ENCODE measurements at regions not wholly inside any gene's neighbourhood (a gene's known extent, or its start where the extent isn't known, plus 50 kb on each side); places are given as distances from the start of the nearest gene placed in this dataset.

DNA sequence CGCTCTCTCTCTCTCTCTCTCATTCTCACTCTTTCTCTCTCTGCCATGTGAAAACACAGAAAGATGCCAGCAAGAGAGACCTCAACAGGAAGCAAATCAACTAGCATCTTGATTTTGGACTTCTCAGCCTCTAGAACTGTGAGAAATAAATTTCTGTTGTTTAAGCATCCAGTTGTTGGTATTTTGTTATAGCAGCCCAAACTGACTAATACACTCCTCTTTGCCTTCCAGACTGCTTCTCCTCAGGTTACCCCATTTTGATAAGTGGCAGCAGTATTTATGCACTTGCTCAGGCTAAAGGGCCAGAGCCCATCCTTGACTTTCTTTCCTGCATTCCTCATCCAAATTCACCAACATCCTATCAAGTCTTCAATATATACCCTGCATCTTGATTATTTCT lies 76.6 kb upstream of the NANOGP8 start:
- Mint-ChIP-seq H3K27me3 (ENCODE audit: insufficient read depth, unreplicated experiment) (peaks cover 3% of the 10 kb centered on the region), H3K36me3 (ENCODE audit: insufficient read depth, unreplicated experiment) (no peaks in the 10 kb centered on the region), H3K9me3 (ENCODE audit: unreplicated experiment) (no peaks in the 10 kb centered on the region), H3K27ac (ENCODE audit: unreplicated experiment) (no peak overlapping the region), H3K4me3 (ENCODE audit: unreplicated experiment) (no peak overlapping the region), H3K4me1 (ENCODE audit: low read depth, unreplicated experiment) (no peaks in the 10 kb centered on the region)
- TF ChIP-seq, protein P1, sequence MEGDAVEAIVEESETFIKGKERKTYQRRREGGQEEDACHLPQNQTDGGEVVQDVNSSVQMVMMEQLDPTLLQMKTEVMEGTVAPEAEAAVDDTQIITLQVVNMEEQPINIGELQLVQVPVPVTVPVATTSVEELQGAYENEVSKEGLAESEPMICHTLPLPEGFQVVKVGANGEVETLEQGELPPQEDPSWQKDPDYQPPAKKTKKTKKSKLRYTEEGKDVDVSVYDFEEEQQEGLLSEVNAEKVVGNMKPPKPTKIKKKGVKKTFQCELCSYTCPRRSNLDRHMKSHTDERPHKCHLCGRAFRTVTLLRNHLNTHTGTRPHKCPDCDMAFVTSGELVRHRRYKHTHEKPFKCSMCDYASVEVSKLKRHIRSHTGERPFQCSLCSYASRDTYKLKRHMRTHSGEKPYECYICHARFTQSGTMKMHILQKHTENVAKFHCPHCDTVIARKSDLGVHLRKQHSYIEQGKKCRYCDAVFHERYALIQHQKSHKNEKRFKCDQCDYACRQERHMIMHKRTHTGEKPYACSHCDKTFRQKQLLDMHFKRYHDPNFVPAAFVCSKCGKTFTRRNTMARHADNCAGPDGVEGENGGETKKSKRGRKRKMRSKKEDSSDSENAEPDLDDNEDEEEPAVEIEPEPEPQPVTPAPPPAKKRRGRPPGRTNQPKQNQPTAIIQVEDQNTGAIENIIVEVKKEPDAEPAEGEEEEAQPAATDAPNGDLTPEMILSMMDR (IDR thresholded peaks at IDR 0.05; ENCODE audit: insufficient read depth in 1 of 2, low read depth in 1 of 2, low read length in 1 of 2, severe bottlenecking in 1 of 2, unreplicated experiment in 1 of 2): no peak
- intact Hi-C loops (cut with micrococcal nuclease; ENCODE audit: unreplicated experiment): no loop called here
- POLR2A ChIA-PET: no interaction called here
- Histone ChIP-seq H3K4me1 (no peaks in the 10 kb centered on the region), H3K36me3 (ENCODE audit: control insufficient read depth, insufficient read depth, low read length) (no peaks in the 10 kb centered on the region), H3K27me3 (replicated peaks; ENCODE audit: control insufficient read depth, insufficient read depth, low read length) (no peaks in the 10 kb centered on the region), H3K4me3 (ENCODE audit: low read depth, low read length) (no peak overlapping the region), H3K9me3 (no peaks in the 10 kb centered on the region)
- no peak for DNase-seq
- CTCF ChIA-PET: no interaction called here
- no TSS peak for BruUV-seq (replicated peaks)

DNA sequence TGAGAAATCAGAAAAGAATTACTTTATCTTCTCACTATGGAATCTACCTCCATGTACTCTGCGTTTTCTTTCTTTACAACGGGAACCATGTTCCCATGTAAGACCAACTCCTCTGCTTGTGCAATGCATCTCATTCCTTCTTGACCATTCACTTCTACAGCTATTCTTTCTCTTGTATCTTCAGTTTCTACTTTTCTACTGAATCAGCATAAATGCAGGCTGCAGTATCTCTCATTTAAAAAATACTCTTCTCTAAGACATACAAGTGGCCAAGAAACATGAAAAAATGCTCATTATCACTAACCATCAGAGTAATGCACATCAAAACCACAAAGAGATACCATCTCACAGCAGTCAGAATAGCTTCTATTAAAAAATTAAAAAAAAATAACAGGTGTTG lies 74.1 kb upstream of the NANOGP8 start:
- H3K4me1 ChIP-seq: no peaks in the 10 kb centered on the region
- peaks cover 3% of the 10 kb centered on the region for H3K27me3 Mint-ChIP-seq (ENCODE audit: insufficient read depth, unreplicated experiment)
- no peaks in the 10 kb centered on the region for H3K36me3 ChIP-seq (ENCODE audit: control insufficient read depth, insufficient read depth, low read length)
- no peak overlapping the region for H3K27ac Mint-ChIP-seq (ENCODE audit: unreplicated experiment)
- CTCF ChIA-PET: no interaction called here
- no peak overlapping the region for H3K4me3 Mint-ChIP-seq (ENCODE audit: unreplicated experiment)
- no peak overlapping the region for H3K4me3 ChIP-seq (ENCODE audit: low read depth, low read length)
- no peak for DNase-seq
- H3K9me3 ChIP-seq: no peaks in the 10 kb centered on the region
- TF ChIP-seq, protein P1 (IDR thresholded peaks at IDR 0.05; ENCODE audit: insufficient read depth in 1 of 2, low read depth in 1 of 2, low read length in 1 of 2, severe bottlenecking in 1 of 2, unreplicated experiment in 1 of 2): no peak
- no peaks in the 10 kb centered on the region for H3K9me3 Mint-ChIP-seq (ENCODE audit: unreplicated experiment)
- H3K27me3 ChIP-seq (replicated peaks; ENCODE audit: control insufficient read depth, insufficient read depth, low read length): no peaks in the 10 kb centered on the region
- BruUV-seq (replicated peaks): no TSS peak
- intact Hi-C loops (cut with micrococcal nuclease; ENCODE audit: unreplicated experiment): no loop called here
- no peaks in the 10 kb centered on the region for H3K36me3 Mint-ChIP-seq (ENCODE audit: insufficient read depth, unreplicated experiment)
- H3K4me1 Mint-ChIP-seq (ENCODE audit: low read depth, unreplicated experiment): no peaks in the 10 kb centered on the region
- POLR2A ChIA-PET: no interaction called here

DNA sequence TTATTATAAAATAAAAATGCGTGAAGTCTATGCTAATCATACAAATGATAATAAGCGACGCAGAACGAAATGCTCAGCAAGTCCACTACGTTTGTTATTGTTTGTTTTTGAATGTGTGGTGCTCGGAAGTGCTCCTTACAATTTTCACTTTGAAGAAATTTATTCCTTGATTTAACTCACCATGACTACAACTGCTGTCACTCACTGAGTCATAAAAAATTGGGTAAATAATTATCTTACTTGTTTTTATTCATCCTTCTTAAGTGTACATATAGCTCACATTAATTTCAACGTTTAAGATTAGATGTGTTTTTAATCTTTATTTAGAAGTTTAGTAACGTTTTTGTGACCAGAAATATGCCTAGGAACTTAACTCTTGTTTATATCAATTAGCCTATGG lies 66.7 kb upstream of the NANOGP8 start:
- Mint-ChIP-seq H3K9me3 (ENCODE audit: unreplicated experiment) (no peaks in the 10 kb centered on the region), H3K4me1 (ENCODE audit: low read depth, unreplicated experiment) (no peaks in the 10 kb centered on the region), H3K4me3 (ENCODE audit: unreplicated experiment) (no peak overlapping the region), H3K27me3 (ENCODE audit: insufficient read depth, unreplicated experiment) (no peaks in the 10 kb centered on the region), H3K27ac (ENCODE audit: unreplicated experiment) (no peak overlapping the region), H3K36me3 (ENCODE audit: insufficient read depth, unreplicated experiment) (no peaks in the 10 kb centered on the region)
- no peaks in the 10 kb centered on the region for H3K9me3 ChIP-seq
- ChIA-PET CTCF (no interaction called here), POLR2A (no interaction called here)
- H3K27me3 ChIP-seq (replicated peaks; ENCODE audit: control insufficient read depth, insufficient read depth, low read length): no peaks in the 10 kb centered on the region
- no peak overlapping the region for H3K4me3 ChIP-seq (ENCODE audit: low read depth, low read length)
- H3K36me3 ChIP-seq (ENCODE audit: control insufficient read depth, insufficient read depth, low read length): no peaks in the 10 kb centered on the region
- intact Hi-C loops (cut with micrococcal nuclease; ENCODE audit: unreplicated experiment): no loop called here
- no TSS peak for BruUV-seq (replicated peaks)
- H3K4me1 ChIP-seq: no peaks in the 10 kb centered on the region
- TF ChIP-seq, protein P1 (IDR thresholded peaks at IDR 0.05; ENCODE audit: insufficient read depth in 1 of 2, low read depth in 1 of 2, low read length in 1 of 2, severe bottlenecking in 1 of 2, unreplicated experiment in 1 of 2): no peak
- no peak for DNase-seq

Measured in Caco-2 (cell line).